GM12878 (cell line): ENCODE measurements at regions not wholly inside any gene's neighbourhood (a gene's known extent, or its start where the extent isn't known, plus 50 kb on each side); places are given as distances from the start of the nearest gene placed in this dataset.

Source experiments
- CEBPB ChIP-seq, 2 experiments: fragments of 150-350 bp in 1 of 2; IDR thresholded peaks; 2 replicates each; pipeline ENCODE4 v1.6.1; 2012 to 2014; ENCODE audit warnings: low read depth in 2 of 2, low read length in 2 of 2, borderline replicate concordance in 1 of 2, inconsistent platforms in 1 of 2
- CHD2 ChIP-seq: IDR thresholded peaks from 2 replicates; pipeline ENCODE4 v1.6.1; 2011; ENCODE audit warnings: low read depth, low read length, improper control_type of control experiment, borderline replicate concordance
- HDAC2 ChIP-seq: fragments of 200-600 bp; sonication (generic); IDR thresholded peaks from 2 replicates; pipeline ENCODE4 v1.6.1; 2017
- POLR2A ChIP-seq: IDR thresholded peaks from 2 replicates; pipeline ENCODE4 v1.6.1; 2011; ENCODE audit warnings: low read depth, mild to moderate bottlenecking, low read length
- POLR2AphosphoS5 ChIP-seq: IDR thresholded peaks from 2 replicates; pipeline ENCODE4 v1.6.1; 2011; ENCODE audit warnings: mild to moderate bottlenecking, low read length, inconsistent platforms
- SMC3 ChIP-seq: IDR thresholded peaks from 2 replicates; pipeline ENCODE4 v1.6.1; 2011; ENCODE audit warnings: low read length, improper control_type of control experiment, borderline replicate concordance
- STAT3 ChIP-seq: IDR thresholded peaks from 2 replicates; pipeline ENCODE4 v1.6.1; 2011; ENCODE audit warnings: low read depth, low read length, improper control_type of control experiment
- TF ChIP-seq, protein P1 (sequence below): fragments of 450-650 bp; IDR thresholded peaks from 2 replicates; pipeline ENCODE4 v1.6.1; 2014; ENCODE audit warnings: mild to moderate bottlenecking
- TF ChIP-seq, protein P2 (sequence below): IDR thresholded peaks from 2 replicates; pipeline ENCODE4 v1.6.1; 2012; ENCODE audit warnings: low read length, inconsistent platforms
- TF ChIP-seq, protein P3 (sequence below), 3 experiments: IDR thresholded peaks in 2 of 3; conservative IDR thresholded peaks in 1 of 3; 2 replicates each; pipeline ENCODE4 v1.5.1; 2011; ENCODE audit warnings: low read depth in 3 of 3, low read length in 3 of 3, mild to moderate bottlenecking in 3 of 3, control low read depth in 2 of 3, moderate library complexity in 2 of 3, inconsistent platforms in 1 of 3, mixed read lengths in 1 of 3; ENCODE audit not compliant: control insufficient read depth in 2 of 3, insufficient read depth in 1 of 3; ENCODE audit errors: extremely low read depth in 1 of 3
- TF ChIP-seq, protein P4 (sequence below): fragments of 450-650 bp; IDR thresholded peaks from 2 replicates; pipeline ENCODE4 v1.6.1; 2017; ENCODE audit warnings: mild to moderate bottlenecking, moderate library complexity

DNA sequence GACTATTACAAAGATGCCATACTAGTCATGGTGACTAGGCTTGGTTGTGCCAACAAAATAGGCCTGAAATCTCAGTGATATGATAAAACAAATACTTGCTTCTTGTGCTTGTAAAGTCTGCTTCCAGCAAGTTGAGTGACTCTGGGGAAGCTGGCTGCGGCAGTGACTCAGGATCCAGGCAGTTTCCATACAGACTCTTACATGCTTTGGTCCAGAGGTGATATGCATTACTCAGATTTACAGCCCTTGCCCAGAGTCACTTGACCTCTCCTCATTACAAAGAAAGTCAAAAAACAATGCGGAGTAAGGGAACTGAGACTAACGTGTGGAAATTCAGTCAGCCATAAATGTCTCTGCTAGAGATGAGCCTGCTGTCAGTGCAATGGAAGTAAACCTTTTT, 387.5 kb downstream of the KCNA4 start:
- TF ChIP-seq POLR2AphosphoS5, result no peak
- TF ChIP-seq SMC3, result no peak
- TF ChIP-seq, protein P1, sequence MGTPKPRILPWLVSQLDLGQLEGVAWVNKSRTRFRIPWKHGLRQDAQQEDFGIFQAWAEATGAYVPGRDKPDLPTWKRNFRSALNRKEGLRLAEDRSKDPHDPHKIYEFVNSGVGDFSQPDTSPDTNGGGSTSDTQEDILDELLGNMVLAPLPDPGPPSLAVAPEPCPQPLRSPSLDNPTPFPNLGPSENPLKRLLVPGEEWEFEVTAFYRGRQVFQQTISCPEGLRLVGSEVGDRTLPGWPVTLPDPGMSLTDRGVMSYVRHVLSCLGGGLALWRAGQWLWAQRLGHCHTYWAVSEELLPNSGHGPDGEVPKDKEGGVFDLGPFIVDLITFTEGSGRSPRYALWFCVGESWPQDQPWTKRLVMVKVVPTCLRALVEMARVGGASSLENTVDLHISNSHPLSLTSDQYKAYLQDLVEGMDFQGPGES, result no peak
- TF ChIP-seq, protein P2, sequence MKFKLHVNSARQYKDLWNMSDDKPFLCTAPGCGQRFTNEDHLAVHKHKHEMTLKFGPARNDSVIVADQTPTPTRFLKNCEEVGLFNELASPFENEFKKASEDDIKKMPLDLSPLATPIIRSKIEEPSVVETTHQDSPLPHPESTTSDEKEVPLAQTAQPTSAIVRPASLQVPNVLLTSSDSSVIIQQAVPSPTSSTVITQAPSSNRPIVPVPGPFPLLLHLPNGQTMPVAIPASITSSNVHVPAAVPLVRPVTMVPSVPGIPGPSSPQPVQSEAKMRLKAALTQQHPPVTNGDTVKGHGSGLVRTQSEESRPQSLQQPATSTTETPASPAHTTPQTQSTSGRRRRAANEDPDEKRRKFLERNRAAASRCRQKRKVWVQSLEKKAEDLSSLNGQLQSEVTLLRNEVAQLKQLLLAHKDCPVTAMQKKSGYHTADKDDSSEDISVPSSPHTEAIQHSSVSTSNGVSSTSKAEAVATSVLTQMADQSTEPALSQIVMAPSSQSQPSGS, result no peak
- TF ChIP-seq, protein P3, sequence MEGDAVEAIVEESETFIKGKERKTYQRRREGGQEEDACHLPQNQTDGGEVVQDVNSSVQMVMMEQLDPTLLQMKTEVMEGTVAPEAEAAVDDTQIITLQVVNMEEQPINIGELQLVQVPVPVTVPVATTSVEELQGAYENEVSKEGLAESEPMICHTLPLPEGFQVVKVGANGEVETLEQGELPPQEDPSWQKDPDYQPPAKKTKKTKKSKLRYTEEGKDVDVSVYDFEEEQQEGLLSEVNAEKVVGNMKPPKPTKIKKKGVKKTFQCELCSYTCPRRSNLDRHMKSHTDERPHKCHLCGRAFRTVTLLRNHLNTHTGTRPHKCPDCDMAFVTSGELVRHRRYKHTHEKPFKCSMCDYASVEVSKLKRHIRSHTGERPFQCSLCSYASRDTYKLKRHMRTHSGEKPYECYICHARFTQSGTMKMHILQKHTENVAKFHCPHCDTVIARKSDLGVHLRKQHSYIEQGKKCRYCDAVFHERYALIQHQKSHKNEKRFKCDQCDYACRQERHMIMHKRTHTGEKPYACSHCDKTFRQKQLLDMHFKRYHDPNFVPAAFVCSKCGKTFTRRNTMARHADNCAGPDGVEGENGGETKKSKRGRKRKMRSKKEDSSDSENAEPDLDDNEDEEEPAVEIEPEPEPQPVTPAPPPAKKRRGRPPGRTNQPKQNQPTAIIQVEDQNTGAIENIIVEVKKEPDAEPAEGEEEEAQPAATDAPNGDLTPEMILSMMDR (IDR thresholded peaks at IDR 0.05 in 2 of 3, conservative IDR thresholded peaks at IDR 0.05 in 1 of 3; ENCODE audit: control insufficient read depth in 2 of 3, extremely low read depth in 1 of 3, insufficient read depth in 1 of 3, low read depth in 3 of 3, low read length in 3 of 3), result no peak
- no peak for TF ChIP-seq HDAC2
- TF ChIP-seq STAT3, result no peak
- TF ChIP-seq CEBPB (IDR thresholded peaks at IDR 0.05; ENCODE audit: borderline replicate concordance in 1 of 2, low read depth in 2 of 2, low read length in 2 of 2), result no peak
- TF ChIP-seq CHD2, result no peak
- TF ChIP-seq POLR2A, result no peak
- TF ChIP-seq, protein P4, sequence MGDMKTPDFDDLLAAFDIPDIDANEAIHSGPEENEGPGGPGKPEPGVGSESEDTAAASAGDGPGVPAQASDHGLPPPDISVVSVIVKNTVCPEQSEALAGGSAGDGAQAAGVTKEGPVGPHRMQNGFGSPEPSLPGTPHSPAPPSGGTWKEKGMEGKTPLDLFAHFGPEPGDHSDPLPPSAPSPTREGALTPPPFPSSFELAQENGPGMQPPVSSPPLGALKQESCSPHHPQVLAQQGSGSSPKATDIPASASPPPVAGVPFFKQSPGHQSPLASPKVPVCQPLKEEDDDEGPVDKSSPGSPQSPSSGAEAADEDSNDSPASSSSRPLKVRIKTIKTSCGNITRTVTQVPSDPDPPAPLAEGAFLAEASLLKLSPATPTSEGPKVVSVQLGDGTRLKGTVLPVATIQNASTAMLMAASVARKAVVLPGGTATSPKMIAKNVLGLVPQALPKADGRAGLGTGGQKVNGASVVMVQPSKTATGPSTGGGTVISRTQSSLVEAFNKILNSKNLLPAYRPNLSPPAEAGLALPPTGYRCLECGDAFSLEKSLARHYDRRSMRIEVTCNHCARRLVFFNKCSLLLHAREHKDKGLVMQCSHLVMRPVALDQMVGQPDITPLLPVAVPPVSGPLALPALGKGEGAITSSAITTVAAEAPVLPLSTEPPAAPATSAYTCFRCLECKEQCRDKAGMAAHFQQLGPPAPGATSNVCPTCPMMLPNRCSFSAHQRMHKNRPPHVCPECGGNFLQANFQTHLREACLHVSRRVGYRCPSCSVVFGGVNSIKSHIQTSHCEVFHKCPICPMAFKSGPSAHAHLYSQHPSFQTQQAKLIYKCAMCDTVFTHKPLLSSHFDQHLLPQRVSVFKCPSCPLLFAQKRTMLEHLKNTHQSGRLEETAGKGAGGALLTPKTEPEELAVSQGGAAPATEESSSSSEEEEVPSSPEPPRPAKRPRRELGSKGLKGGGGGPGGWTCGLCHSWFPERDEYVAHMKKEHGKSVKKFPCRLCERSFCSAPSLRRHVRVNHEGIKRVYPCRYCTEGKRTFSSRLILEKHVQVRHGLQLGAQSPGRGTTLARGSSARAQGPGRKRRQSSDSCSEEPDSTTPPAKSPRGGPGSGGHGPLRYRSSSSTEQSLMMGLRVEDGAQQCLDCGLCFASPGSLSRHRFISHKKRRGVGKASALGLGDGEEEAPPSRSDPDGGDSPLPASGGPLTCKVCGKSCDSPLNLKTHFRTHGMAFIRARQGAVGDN, result no peak
